ENCODE measurements at regions not wholly inside any gene's neighbourhood (a gene's known extent, or its start where the extent isn't known, plus 50 kb on each side); places are given as distances from the start of the nearest gene placed in this dataset.

DNA sequence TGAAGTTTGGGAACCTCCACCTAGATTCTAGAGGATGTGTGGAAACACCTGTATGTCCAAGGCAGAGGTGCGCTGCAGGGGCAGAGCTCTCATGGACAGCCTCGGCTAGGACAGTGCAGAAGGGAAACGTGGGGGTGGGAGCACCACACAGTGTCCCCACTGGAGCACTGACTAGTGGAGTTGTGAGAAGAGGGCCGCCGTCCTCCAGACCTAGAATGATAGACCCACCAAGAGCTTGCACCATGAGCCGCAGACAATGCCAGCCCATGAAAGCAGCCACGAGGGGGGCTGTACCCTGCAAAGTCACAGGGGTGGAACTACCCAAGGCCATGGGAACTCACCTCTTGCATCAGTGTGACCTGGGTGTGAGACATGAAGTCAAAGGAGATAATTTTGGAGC, 274.5 kb upstream of the FMR1 start:
- Histone ChIP-seq H3K27me3 (ENCODE audit: low read depth) (no peaks in the 10 kb centered on the region), H3K27ac (replicated peaks) (no peak overlapping the region), H3K9me3 (replicated peaks) (no peaks in the 10 kb centered on the region), H3K36me3 (no peaks in the 10 kb centered on the region), H3K4me3 (no peak overlapping the region), H3K4me1 (no peaks in the 10 kb centered on the region)
- TF ChIP-seq CTCF (IDR thresholded peaks at IDR 0.05; ENCODE audit: borderline replicate concordance) = no peak
- intact Hi-C loops (cut with micrococcal nuclease) = no loop called here
- no peak for DNase-seq

- Histone ChIP-seq H3K4me1 (no peaks in the 10 kb centered on the region), H3K27ac (replicated peaks) (no peak overlapping the region), H3K4me3 (no peak overlapping the region), H3K9me3 (replicated peaks) (no peaks in the 10 kb centered on the region), H3K36me3 (no peaks in the 10 kb centered on the region), H3K27me3 (ENCODE audit: low read depth) (no peaks in the 10 kb centered on the region)
- no peak for DNase-seq
- no peak for TF ChIP-seq CTCF (IDR thresholded peaks at IDR 0.05; ENCODE audit: borderline replicate concordance)
- intact Hi-C loops (cut with micrococcal nuclease) = no loop called here
These were observed 264.6 kb upstream of the FMR1 start for GRCh38 chrX:147646949-147647723.

DNA sequence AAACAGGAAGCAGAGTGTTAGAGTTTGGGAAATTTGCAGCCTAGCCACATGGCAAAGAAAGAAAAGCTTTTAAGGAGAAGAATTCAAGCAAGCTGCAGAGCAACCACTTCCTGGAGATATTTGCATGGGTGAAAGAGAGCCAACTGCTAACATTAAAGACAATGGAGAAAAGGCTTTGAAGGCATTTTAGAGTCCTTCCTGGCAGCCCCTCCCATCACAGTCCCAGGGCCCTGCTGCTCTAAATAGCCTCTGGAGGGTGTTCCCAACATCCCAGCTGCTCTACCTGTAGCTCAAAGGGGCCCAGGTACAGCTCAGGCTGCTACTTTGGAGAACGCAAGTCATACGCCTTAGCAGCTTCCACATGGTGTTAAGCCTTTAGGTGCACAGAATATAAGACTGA, 235.9 kb upstream of the FMR1 start:
- no peaks in the 10 kb centered on the region for H3K36me3 ChIP-seq
- no peaks in the 10 kb centered on the region for H3K27me3 ChIP-seq (ENCODE audit: low read depth)
- no peak overlapping the region for H3K4me3 ChIP-seq
- no peaks in the 10 kb centered on the region for H3K4me1 ChIP-seq
- no peak overlapping the region for H3K27ac ChIP-seq (replicated peaks)
- TF ChIP-seq CTCF (IDR thresholded peaks at IDR 0.05; ENCODE audit: borderline replicate concordance) = no peak
- no peaks in the 10 kb centered on the region for H3K9me3 ChIP-seq (replicated peaks)
- DNase-seq = no peak
- intact Hi-C loops (cut with micrococcal nuclease) = no loop called here

DNA sequence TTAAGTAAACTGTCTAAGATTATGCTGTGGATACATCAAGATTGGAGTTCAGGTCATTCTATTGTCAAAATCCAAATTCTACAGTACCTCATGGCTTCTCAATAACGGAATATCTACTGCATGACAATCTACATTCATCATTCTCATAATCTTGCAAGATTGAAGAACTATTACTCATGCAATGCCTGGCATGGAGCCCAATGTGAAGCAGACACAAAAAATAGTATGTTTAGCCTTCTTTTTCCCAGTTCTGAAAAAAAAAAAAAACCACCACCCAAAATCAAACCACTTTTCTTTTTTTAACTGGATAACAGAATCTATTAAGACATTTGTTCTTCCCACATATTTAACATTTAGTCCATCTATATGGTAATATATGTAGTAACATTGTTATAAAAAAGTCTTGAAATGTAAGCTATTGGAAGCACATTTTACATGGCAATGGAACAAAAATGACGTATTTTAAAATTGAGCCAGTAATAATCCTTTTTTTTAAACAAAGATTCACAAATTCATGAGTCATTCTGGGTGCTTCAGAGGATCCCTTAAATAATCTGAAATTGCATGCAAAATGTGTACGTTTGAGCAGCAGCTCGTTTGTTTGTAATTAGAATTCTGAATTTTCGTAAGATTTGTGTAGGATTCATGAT, 232.2 kb upstream of the FMR1 start:
- intact Hi-C loops (cut with micrococcal nuclease) = no loop called here
- DNase-seq = no peak
- H3K4me3 ChIP-seq = no peak overlapping the region
- H3K27ac ChIP-seq (replicated peaks) = no peak overlapping the region
- H3K9me3 ChIP-seq (replicated peaks) = no peaks in the 10 kb centered on the region
- H3K4me1 ChIP-seq = no peaks in the 10 kb centered on the region
- H3K27me3 ChIP-seq (ENCODE audit: low read depth) = no peaks in the 10 kb centered on the region
- no peak for TF ChIP-seq CTCF (IDR thresholded peaks at IDR 0.05; ENCODE audit: borderline replicate concordance)
- no peaks in the 10 kb centered on the region for H3K36me3 ChIP-seq

- no peak for DNase-seq
- no peak for TF ChIP-seq CTCF (IDR thresholded peaks at IDR 0.05; ENCODE audit: borderline replicate concordance)
- intact Hi-C loops (cut with micrococcal nuclease) = no loop called here
- Histone ChIP-seq H3K27me3 (ENCODE audit: low read depth) (no peaks in the 10 kb centered on the region), H3K4me1 (no peaks in the 10 kb centered on the region), H3K4me3 (no peak overlapping the region), H3K36me3 (no peaks in the 10 kb centered on the region), H3K27ac (replicated peaks) (no peak overlapping the region), H3K9me3 (replicated peaks) (no peaks in the 10 kb centered on the region)
These were observed 231.5 kb upstream of the FMR1 start for GRCh38 chrX:147680251-147680650.

All from left ventricle myocardium inferior (tissue), 1 donor.